ENCODE measurements at regions not wholly inside any gene's neighbourhood (a gene's known extent, or its start where the extent isn't known, plus 50 kb on each side); places are given as distances from the start of the nearest gene placed in this dataset.
"Not testable (repeated sequence)": the region's sequence is repeated elsewhere in the genome, so short reads cannot be mapped to it uniquely, and the experiment has no call there.

GRCh38 chr6:48591158-48591557 lies 480.2 kb upstream of the PTCHD4 start:
- DNase-seq = not testable (repeated sequence)

GRCh38 chr6:48584846-48585245 lies 473.8 kb upstream of the PTCHD4 start:
- no peak for DNase-seq

- DNase-seq = no peak
These were observed 459.7 kb upstream of the PTCHD4 start for GRCh38 chr6:48570656-48571055.

GRCh38 chr6:48568856-48569255 lies 457.9 kb upstream of the PTCHD4 start:
- no peak for DNase-seq

- no peak for DNase-seq
These were observed 456.0 kb upstream of the PTCHD4 start for GRCh38 chr6:48567016-48567415.

GRCh38 chr6:48564036-48564820 lies 453.2 kb upstream of the PTCHD4 start:
- DNase-seq = no peak

GRCh38 chr6:48563433-48563832 lies 452.4 kb upstream of the PTCHD4 start:
- no peak for DNase-seq

- no peak for DNase-seq
These were observed 449.4 kb upstream of the PTCHD4 start for GRCh38 chr6:48560408-48560807.

- no peak for DNase-seq
These were observed 442.6 kb upstream of the PTCHD4 start for GRCh38 chr6:48553467-48554189.

- DNase-seq = no peak
These were observed 441.9 kb upstream of the PTCHD4 start for GRCh38 chr6:48552905-48553304.

GRCh38 chr6:48550603-48551002 lies 439.6 kb upstream of the PTCHD4 start:
- no peak for DNase-seq

- no peak for DNase-seq
These were observed 431.2 kb upstream of the PTCHD4 start for GRCh38 chr6:48542191-48542590.

- no peak for DNase-seq
These were observed 430.7 kb upstream of the PTCHD4 start for GRCh38 chr6:48541649-48542048.

- DNase-seq = no peak
These were observed 424.6 kb upstream of the PTCHD4 start for GRCh38 chr6:48535582-48536009.

GRCh38 chr6:48530978-48531377 lies 420.0 kb upstream of the PTCHD4 start:
- DNase-seq = not testable (repeated sequence)

- DNase-seq = no peak
These were observed 414.9 kb upstream of the PTCHD4 start for GRCh38 chr6:48525849-48526248.

GRCh38 chr6:48520951-48521350 lies 410.0 kb upstream of the PTCHD4 start:
- DNase-seq = no peak

- DNase-seq = no peak
These were observed 401.4 kb upstream of the PTCHD4 start for GRCh38 chr6:48512390-48512789.

GRCh38 chr6:48511378-48511777 lies 400.4 kb upstream of the PTCHD4 start:
- DNase-seq = no peak

- DNase-seq = no peak
These were observed 394.6 kb upstream of the PTCHD4 start for GRCh38 chr6:48505621-48506020.

GRCh38 chr6:48493432-48493831 lies 382.4 kb upstream of the PTCHD4 start:
- DNase-seq = not testable (repeated sequence)

- no peak for DNase-seq
These were observed 379.7 kb upstream of the PTCHD4 start for GRCh38 chr6:48490658-48491057.

GRCh38 chr6:48486876-48487275 lies 375.9 kb upstream of the PTCHD4 start:
- DNase-seq = no peak

- no peak for DNase-seq
These were observed 375.4 kb upstream of the PTCHD4 start for GRCh38 chr6:48486373-48486772.

All from NCI-H345 (cell line).